ENCODE measurements at regions not wholly inside any gene's neighbourhood (a gene's known extent, or its start where the extent isn't known, plus 50 kb on each side); places are given as distances from the start of the nearest gene placed in this dataset.

DNA sequence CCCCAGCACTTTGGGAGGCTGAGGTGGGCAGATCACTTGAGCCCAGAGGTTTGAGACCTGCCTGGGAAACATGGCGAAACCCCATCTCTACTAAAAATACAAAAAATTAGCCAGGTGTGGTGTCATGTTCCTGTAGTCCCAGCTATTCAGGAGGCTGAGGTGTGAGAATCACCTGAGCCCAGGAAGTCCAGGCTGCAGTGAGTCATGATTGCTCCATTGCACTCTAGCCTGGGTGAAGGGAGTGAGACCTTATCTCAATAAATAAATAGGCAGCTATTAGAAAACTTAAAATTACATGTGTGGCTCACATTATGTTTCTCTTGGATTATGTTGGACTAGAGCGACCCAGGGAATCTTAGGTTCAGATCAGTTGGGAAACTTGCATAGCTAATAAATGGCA is 69.7 kb downstream of the RPLP1 start:
- H3K9me3 ChIP-seq = no peaks in the 10 kb centered on the region
- no peak overlapping the region for H3K4me3 ChIP-seq
- DNase-seq = no peak
- no peaks in the 10 kb centered on the region for H3K36me3 ChIP-seq
- H3K27me3 ChIP-seq = no peaks in the 10 kb centered on the region
- H3K4me1 ChIP-seq (ENCODE audit: insufficient read depth) = no peaks in the 10 kb centered on the region
- 94 to 98% (median 97%) methylated on average over 2 of the region's 2 CpGs for WGBS, 3 donors
- intact Hi-C loops (cut with DNase I) = no loop called here
- H3K27ac ChIP-seq = no peak overlapping the region
- TF ChIP-seq, protein P1, sequence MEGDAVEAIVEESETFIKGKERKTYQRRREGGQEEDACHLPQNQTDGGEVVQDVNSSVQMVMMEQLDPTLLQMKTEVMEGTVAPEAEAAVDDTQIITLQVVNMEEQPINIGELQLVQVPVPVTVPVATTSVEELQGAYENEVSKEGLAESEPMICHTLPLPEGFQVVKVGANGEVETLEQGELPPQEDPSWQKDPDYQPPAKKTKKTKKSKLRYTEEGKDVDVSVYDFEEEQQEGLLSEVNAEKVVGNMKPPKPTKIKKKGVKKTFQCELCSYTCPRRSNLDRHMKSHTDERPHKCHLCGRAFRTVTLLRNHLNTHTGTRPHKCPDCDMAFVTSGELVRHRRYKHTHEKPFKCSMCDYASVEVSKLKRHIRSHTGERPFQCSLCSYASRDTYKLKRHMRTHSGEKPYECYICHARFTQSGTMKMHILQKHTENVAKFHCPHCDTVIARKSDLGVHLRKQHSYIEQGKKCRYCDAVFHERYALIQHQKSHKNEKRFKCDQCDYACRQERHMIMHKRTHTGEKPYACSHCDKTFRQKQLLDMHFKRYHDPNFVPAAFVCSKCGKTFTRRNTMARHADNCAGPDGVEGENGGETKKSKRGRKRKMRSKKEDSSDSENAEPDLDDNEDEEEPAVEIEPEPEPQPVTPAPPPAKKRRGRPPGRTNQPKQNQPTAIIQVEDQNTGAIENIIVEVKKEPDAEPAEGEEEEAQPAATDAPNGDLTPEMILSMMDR (IDR thresholded peaks at IDR 0.05) = no peak
- TF ChIP-seq POLR2A (IDR thresholded peaks at IDR 0.05) = no peak

DNA sequence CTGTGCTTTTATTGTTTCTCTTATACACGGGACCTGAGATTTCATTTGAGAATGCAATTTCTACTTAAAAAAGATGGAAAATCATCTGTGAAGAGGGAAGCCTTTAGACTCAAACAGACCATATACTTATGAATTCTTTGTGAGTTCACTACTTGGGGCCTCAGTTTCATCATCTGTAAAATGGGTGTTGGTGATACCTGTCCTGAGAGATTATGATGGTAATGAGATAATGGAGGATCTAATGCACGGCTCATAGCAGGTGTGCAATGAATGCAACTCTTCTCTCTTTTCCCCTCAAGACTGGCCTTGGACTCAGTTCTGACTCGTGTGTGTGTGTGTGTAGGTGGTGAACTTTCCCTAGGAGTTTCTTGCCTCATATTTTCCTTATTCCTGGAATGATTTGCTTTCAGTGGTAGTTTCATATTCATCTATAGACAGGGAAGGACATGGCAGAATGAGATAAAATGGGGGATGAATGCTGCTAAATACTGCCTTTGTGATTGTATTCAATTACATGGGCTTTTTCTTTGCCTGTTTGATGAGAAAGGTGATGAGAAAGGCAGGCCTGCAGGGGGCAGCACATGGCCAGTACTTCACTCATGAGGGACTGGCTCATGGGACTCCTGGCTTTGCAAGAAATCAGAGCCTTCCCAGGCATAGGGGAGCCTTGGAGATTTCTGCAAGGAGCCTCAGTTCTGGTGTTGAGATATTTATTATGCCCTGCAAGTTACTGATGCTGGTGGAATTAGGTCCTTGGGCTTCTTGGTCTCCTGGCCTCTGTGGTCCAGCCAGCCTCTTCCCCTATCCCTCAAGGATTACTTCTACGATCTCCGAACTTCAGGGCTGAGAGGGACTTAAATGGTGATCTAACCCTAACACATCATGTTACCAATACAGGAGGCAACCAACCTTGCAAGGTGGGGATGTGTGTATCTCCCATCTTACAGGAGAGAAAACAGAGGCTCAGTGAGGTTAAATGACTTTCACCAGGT is 70.7 kb downstream of the RPLP1 start:
- 67 to 76% (median 68%) methylated on average over 5 of the region's 5 CpGs for WGBS, 3 donors
- Histone ChIP-seq H3K9me3 (no peaks in the 10 kb centered on the region), H3K27ac (no peak overlapping the region), H3K27me3 (no peaks in the 10 kb centered on the region), H3K36me3 (no peaks in the 10 kb centered on the region), H3K4me3 (no peak overlapping the region), H3K4me1 (ENCODE audit: insufficient read depth) (no peaks in the 10 kb centered on the region)
- intact Hi-C loops (cut with DNase I) = no loop called here
- TF ChIP-seq EP300 (IDR thresholded peaks at IDR 0.05) = no peak
- TF ChIP-seq, protein P1 (IDR thresholded peaks at IDR 0.05) = peak in 1 of 3 donors; percentile 47
- TF ChIP-seq POLR2A (IDR thresholded peaks at IDR 0.05) = no peak
- peak; percentile 59 to 82 (median 72) for DNase-seq

DNA sequence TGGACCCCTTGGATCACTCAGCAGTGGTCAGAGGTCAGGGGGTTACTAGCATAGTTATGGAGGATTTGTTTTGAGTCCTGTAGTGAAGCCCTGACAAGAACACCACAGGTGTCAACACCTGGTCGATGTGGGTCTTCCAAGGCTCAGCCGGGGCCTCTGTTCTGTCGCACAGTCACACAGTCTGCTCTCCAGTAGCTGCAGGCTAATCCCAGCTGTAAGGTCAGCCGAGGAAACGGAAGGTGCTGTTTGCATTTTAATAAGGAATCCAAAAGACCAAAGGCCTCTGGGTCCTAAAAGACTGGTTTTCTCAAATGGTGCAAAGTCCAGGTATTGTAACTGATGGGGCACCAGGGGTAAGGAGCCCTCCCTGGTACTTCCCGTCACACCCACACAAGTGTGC is 71.7 kb downstream of the RPLP1 start:
- Histone ChIP-seq H3K36me3 (no peaks in the 10 kb centered on the region), H3K4me1 (ENCODE audit: insufficient read depth) (no peaks in the 10 kb centered on the region), H3K27ac (no peak overlapping the region), H3K27me3 (no peaks in the 10 kb centered on the region), H3K9me3 (no peaks in the 10 kb centered on the region), H3K4me3 (no peak overlapping the region)
- no peak for TF ChIP-seq EP300 (IDR thresholded peaks at IDR 0.05)
- TF ChIP-seq, protein P1 (IDR thresholded peaks at IDR 0.05) = no peak
- no peak for TF ChIP-seq POLR2A (IDR thresholded peaks at IDR 0.05)
- no peak for DNase-seq
- intact Hi-C loops (cut with DNase I) = no loop called here
- 46 to 71% (median 51%) methylated on average over 6 of the region's 6 CpGs for whole genome bisulfite sequencing, 3 donors

DNA sequence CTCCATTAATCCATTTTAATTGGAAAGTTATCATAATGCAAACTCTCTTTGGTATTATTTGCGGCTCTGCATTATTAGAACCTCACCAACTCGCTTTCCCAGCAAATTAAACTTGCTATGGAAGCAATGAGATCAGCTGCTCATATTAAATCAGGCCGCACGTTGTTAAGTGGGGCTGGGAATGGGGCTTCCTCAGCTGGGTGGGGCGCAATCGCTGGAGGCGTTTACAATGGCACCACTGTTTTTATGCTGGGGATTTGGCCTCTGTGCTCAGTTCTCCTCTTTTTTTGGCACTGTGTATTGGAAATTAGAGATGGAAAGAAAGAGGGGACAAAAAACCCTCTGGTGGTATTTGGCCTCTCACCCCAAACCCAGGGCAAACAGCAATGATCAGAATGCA is 72.2 kb downstream of the RPLP1 start:
- Histone ChIP-seq H3K4me3 (no peak overlapping the region), H3K4me1 (ENCODE audit: insufficient read depth) (no peaks in the 10 kb centered on the region), H3K36me3 (no peaks in the 10 kb centered on the region), H3K27me3 (no peaks in the 10 kb centered on the region), H3K9me3 (no peaks in the 10 kb centered on the region), H3K27ac (no peak overlapping the region)
- TF ChIP-seq POLR2A (IDR thresholded peaks at IDR 0.05) (no peak), EP300 (IDR thresholded peaks at IDR 0.05) (no peak)
- TF ChIP-seq, protein P1 (IDR thresholded peaks at IDR 0.05) = no peak
- WGBS, 3 donors = 88 to 95% (median 89%) methylated on average over 7 of the region's 7 CpGs
- intact Hi-C loops (cut with DNase I) = no loop called here
- DNase-seq = no peak
